ENCODE measurements at regions not wholly inside any gene's neighbourhood (a gene's known extent, or its start where the extent isn't known, plus 50 kb on each side); places are given as distances from the start of the nearest gene placed in this dataset.

GRCh38 chr15:94584833-94585244 is 353.5 kb downstream of the MCTP2 start:
- no peak overlapping the region for H2AK5ac ChIP-seq (ENCODE audit: low read depth, low read length)
- H3K27me3 ChIP-seq (replicated peaks in 1 of 4; ENCODE audit: control insufficient read depth in 3 of 4, extremely low read depth in 1 of 4, insufficient read depth in 3 of 4, low read length in 3 of 4): no peaks in the 10 kb centered on the region
- H2BK12ac ChIP-seq (ENCODE audit: low read depth, low read length): no peak overlapping the region
- no peak for FAIRE-seq
- no peak overlapping the region for H3K4ac ChIP-seq (replicated peaks; ENCODE audit: insufficient read length, low read depth, low read length)
- H3K9me3 ChIP-seq (ENCODE audit: insufficient read depth in 2 of 2, low read depth in 1 of 2, low read length in 1 of 2): no peaks in the 10 kb centered on the region
- no peaks in the 10 kb centered on the region for H3K36me3 ChIP-seq (ENCODE audit: control insufficient read depth in 2 of 4, insufficient read depth in 4 of 4, low read length in 3 of 4)
- H4K91ac ChIP-seq (replicated peaks; ENCODE audit: insufficient read length, low read length): no peak overlapping the region
- no peak overlapping the region for H3K14ac ChIP-seq (ENCODE audit: insufficient read length)
- no peak overlapping the region for H2BK5ac ChIP-seq (ENCODE audit: low read depth, low read length)
- H3K23ac ChIP-seq (ENCODE audit: insufficient read length): no peak overlapping the region
- H3K27ac ChIP-seq (ENCODE audit: low read depth, low read length): no peak overlapping the region
- no peaks in the 10 kb centered on the region for H4K20me1 ChIP-seq (replicated peaks in 1 of 2; ENCODE audit: control insufficient read depth in 1 of 2, insufficient read depth in 2 of 2, low read length in 2 of 2)
- no peak overlapping the region for H2BK15ac ChIP-seq (ENCODE audit: low read length)
- no peak overlapping the region for H3K18ac ChIP-seq (ENCODE audit: extremely low read depth, low read length)
- no peak overlapping the region for H3K9ac ChIP-seq (replicated peaks in 1 of 4; ENCODE audit: extremely low read depth in 1 of 4, low read depth in 3 of 4, low read length in 3 of 4)
- H3K79me1 ChIP-seq (ENCODE audit: low read depth, low read length): no peaks in the 10 kb centered on the region
- POLR2A ChIA-PET (ENCODE audit: partially characterized antibody): no interaction called here
- no peak overlapping the region for H3K4me2 ChIP-seq (ENCODE audit: insufficient read depth in 1 of 2, low read depth in 2 of 2, low read length in 2 of 2)
- H3K23me2 ChIP-seq (ENCODE audit: low read depth, low read length): no peaks in the 10 kb centered on the region
- H3K56ac ChIP-seq (replicated peaks; ENCODE audit: insufficient read length, low read depth, low read length): no peak overlapping the region
- no peak for DNase-seq (ENCODE audit: low read depth in 1 of 2, low spot score in 2 of 2)
- H3K79me2 ChIP-seq (ENCODE audit: control insufficient read depth in 1 of 2, insufficient read depth in 2 of 2, low read length in 2 of 2): no peaks in the 10 kb centered on the region
- H4K8ac ChIP-seq (ENCODE audit: extremely low read depth, insufficient read depth, low read length): no peak overlapping the region
- 87% methylated on average over 10 of the region's 11 CpGs; no CpG with 5 or more reads in 1 of the 2 experiments for WGBS, 2 experiments (ENCODE audit: extremely low coverage in 1 of 2, insufficient coverage in 1 of 2, insufficient read length in 1 of 2, insufficient replicate concordance in 2 of 2, low coverage in 1 of 2, low lambda C conversion rate in 2 of 2, missing lambda C conversion rate in 1 of 2)
- no peak overlapping the region for H3K4me3 ChIP-seq (ENCODE audit: extremely low read depth in 1 of 4, insufficient read depth in 2 of 4, low read depth in 3 of 4, low read length in 4 of 4)
- no peak overlapping the region for H4K5ac ChIP-seq (ENCODE audit: insufficient read length, low read depth, low read length)
- CTCF ChIA-PET (ENCODE audit: partially characterized antibody): interaction anchor here (0.6 to 5.5 kb wide), 5 partner anchors 8 to 440 kb away, joined by 3 to 26 read pairs (median 4); no protein-coding TSS in a partner anchor
- 0 out of 2 replicates have a peak overlapping the region, but pooled peaks have one; percentile 96 for H2AFZ ChIP-seq (ENCODE audit: low read length)
- H3K4me1 ChIP-seq (replicated peaks in 1 of 4; ENCODE audit: control insufficient read depth in 3 of 4, insufficient read depth in 4 of 4, low read length in 3 of 4): peaks cover 0 to 2% (median 0%) of the 10 kb centered on the region in 4 experiments; a peak in 1 of 7 replicates
- no peak overlapping the region for H2BK120ac ChIP-seq (replicated peaks; ENCODE audit: low read depth, low read length)
- TF ChIP-seq RAD21 (IDR thresholded peaks at IDR 0.05 in 1 of 2, conservative IDR thresholded peaks at IDR 0.05 in 1 of 2; ENCODE audit: low read depth in 2 of 2, low read length in 2 of 2) (no peak), BACH1 (IDR thresholded peaks at IDR 0.05; ENCODE audit: low read length) (no peak), POU5F1 (IDR thresholded peaks at IDR 0.05; ENCODE audit: low read depth, low read length) (no peak), SP2 (IDR thresholded peaks at IDR 0.05; ENCODE audit: low read length) (no peak), KDM4A (IDR thresholded peaks at IDR 0.05; ENCODE audit: low read depth, low read length, severe bottlenecking) (no peak), HDAC6 (IDR thresholded peaks at IDR 0.05; ENCODE audit: low read depth, low read length) (no peak), CTBP2 (IDR thresholded peaks at IDR 0.05; ENCODE audit: borderline replicate concordance, insufficient read depth, insufficient read length, low read length) (no peak)
- H2BK20ac ChIP-seq (ENCODE audit: low read length): no peak overlapping the region

All from H1 (cell line).